ENCODE measurements at regions not wholly inside any gene's neighbourhood (a gene's known extent, or its start where the extent isn't known, plus 50 kb on each side); places are given as distances from the start of the nearest gene placed in this dataset.
"Not testable (repeated sequence)": the region's sequence is repeated elsewhere in the genome, so short reads cannot be mapped to it uniquely, and the experiment has no call there.

- no peak for DNase-seq (ENCODE audit: low read depth)
Measured at GRCh38 chr10:44742248-44742647, 168.9 kb upstream of the TMEM72 start.

DNA sequence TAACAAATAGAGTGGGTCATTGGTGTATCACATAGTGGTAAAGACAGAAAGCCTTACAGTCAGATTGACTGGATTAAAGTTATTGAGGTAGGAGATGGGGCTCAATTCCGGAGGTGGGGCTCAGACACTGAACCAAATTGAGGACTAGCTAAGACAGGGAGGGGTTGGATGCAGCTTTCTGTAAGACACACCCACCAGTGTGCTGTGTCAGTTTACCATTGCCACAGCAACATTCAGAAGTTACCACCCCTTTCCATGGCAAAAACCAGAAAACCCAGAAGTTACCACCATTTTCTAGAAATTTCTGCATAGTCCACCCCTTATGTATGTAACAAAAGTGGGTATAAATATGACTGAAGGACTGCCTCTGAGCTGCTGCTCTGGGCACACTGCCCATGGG is 167.6 kb upstream of the TMEM72 start:
- no peak for DNase-seq (ENCODE audit: low read depth)

DNA sequence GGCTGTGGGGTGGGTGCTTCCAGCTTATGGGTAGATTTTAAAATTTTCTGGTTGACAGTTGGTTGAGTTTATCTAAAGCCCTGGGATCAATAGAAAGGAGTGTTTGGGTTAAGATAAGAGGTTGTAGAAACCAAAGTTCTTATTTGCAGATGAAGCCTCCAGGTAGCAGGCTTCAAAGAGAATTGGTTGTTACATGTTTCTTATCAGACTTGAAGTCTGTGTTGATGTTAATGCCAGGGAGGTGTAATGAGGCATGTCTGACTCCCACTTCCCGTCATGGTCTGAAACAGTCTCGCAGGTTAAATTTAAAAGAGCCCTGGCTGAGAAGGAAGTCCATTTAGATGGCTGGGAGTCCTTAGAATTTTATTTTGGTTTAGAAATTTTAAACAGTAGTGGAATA is 165.2 kb upstream of the TMEM72 start:
- DNase-seq (ENCODE audit: low read depth): no peak

DNA sequence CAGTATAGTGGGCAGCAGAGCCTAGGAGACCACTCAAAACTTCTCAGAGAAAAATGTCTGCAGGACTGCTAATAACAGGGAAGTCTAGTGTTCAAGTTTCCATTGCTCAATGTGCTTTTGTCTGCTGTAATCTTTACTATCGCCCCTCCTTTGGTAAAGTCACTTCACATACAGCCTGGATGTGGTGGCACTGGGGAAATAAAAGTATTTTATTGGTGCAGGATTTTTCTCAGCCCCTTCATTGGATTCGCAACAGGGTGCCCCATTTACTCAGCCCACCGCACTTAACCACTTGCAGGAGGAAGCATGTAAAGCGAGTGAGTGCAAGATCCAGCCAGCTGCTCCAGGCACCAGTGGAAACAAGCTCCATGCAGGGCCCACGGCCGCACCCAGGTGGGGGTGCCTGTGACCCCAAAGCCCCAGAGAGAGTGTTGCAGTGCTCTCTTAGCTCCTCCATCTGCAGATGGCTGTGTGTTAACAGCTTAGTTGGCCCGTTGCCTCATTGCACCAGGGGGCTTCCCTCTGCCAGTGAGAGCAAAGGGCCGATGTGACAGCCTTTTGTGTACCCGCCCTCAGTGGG is 163.5 kb upstream of the TMEM72 start:
- DNase-seq (ENCODE audit: low read depth): no peak

DNA sequence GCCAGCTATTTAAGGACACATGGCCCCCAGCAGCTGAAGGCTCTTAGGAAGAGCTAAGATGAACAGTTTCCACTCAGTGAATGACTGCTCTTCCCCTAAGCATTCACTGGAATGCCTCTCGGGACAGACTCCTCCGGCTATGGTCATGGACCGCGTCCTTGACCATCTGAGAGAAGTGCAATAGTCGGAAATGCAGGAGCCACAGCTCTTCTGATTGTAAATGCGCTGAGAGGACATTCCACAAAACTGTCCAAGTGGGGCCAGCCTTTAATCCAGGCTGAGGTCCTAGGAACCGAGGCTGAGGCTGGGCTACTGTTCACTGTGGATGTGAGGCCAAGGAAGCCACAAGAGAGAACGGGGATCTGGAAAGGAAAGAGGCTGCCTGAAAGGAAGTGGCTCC is 162.0 kb upstream of the TMEM72 start:
- DNase-seq (ENCODE audit: low read depth): no peak

- DNase-seq (ENCODE audit: low read depth): no peak
Measured at GRCh38 chr10:44752451-44753441, 158.4 kb upstream of the TMEM72 start.

DNA sequence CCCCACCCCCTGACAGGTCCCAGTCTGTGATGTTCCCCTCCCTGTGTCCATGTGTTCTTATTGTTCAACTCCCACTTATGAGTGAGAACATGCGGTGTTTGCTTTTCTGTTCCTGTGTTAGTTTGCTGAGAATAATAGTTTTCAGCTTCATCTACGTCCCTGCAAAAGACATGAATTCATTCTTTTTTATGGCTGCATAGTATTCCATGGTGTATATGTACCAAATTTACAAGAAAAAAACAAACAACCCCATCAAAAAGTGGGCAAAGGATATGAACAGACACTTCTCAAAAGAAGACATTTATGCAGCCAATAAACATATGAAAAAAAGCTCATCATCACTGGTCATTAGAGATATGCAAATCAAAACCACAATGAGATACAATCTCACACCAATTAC is 156.8 kb upstream of the TMEM72 start:
- DNase-seq (ENCODE audit: low read depth): not testable (repeated sequence)

DNA sequence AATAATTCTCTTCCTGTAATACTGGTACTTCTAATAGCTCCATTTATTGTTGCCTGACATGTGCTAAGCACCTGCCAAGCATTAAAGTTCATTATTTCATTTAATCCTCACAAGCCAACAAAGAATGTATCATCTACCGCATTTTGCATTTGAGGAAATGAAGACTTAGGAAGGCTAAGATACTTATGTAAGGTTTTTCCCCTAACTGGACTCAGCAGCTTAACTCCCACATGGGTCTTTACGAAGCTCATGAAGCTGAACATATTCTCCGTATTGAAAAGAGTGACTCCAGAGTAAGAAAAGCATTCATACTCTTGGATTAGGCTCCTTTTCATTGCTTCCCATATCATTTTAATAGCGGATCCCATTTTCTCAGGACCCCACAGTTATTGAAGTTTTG is 155.7 kb upstream of the TMEM72 start:
- DNase-seq (ENCODE audit: low read depth): no peak

GRCh38 chr10:44756216-44756615 is 154.9 kb upstream of the TMEM72 start:
- DNase-seq (ENCODE audit: low read depth): no peak

DNA sequence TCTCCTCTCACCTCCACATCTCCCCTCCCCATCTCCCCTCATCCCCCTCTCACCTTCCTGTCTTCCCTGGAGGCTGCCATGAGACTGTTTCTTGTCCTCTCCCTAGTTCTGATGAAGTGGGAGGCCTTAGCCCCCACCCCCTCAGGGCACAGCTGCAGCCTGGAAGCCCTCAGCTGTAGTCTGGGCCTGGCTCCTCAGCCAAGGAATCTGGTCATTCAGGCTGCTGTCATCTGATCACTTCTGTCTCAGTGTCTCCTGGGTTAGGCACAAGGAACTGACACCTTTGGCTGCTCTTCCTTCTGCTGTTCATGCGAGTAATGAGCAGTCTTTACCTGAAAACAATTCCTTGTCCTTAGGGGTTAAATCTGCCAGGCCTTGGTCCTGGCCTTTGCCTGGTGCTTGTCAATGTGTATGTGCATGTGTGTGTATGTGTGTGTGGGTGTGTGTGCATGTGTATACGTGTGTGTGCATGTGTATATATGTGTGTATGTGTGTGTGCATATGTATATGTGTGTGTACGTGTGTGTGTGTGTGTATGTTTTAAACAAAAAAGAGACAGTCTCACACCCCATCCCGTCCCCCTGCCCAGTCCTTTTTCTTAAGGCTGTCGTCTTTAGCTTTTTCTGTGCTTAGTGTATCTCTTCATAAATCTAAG is 153.5 kb upstream of the TMEM72 start:
- no peak for DNase-seq (ENCODE audit: low read depth)

DNA sequence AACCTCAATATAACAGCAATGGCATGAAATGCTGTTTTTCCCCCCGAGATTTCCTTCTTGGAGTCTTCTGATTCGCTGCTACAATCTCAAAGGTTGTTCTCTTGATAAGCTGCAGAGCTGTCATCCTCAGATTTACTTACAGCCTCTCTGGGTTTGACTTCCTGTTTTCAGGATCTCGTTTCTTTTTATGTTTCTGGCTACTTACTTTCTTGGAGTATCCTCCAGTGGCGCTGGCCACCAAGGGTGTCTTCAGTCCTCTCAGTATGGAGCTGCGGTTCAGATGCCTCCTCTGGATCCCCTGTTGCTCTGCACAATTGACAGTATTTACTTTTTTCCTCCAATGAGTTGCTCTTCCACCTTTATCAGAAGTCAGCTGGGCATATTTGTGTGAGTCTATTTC is 152.0 kb upstream of the TMEM72 start:
- no peak for DNase-seq (ENCODE audit: low read depth)

GRCh38 chr10:44760513-44760912 is 150.6 kb upstream of the TMEM72 start:
- no peak for DNase-seq (ENCODE audit: low read depth)

GRCh38 chr10:44761076-44761475 is 150.1 kb upstream of the TMEM72 start:
- no peak for DNase-seq (ENCODE audit: low read depth)

- no peak for DNase-seq (ENCODE audit: low read depth)
Measured at GRCh38 chr10:44763331-44763730, 147.8 kb upstream of the TMEM72 start.

DNA sequence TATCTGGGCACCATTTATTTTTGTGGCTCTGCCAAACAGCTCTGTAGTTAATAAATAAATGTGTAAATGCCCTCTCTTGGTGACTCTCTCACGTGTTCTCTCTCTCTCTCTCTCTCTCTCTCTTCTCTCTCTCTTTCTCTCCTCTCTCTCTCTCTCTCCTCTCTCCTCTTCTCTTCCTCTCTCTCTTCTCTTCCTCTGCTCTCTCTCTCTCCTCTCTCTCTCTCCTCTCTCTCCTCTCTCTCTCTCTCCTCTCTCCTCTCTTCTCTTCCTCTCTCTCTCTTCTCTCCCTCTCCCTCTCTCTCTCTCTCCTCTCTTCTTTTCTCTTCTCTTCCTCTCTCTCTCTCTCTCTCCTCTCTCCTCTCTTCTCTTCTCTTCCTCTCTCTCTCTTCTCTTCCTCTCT is 145.8 kb upstream of the TMEM72 start:
- DNase-seq (ENCODE audit: low read depth): no peak

- DNase-seq (ENCODE audit: low read depth): no peak
Measured at GRCh38 chr10:44766631-44767030, 144.5 kb upstream of the TMEM72 start.

GRCh38 chr10:44769450-44769849 is 141.7 kb upstream of the TMEM72 start:
- DNase-seq (ENCODE audit: low read depth): no peak

DNA sequence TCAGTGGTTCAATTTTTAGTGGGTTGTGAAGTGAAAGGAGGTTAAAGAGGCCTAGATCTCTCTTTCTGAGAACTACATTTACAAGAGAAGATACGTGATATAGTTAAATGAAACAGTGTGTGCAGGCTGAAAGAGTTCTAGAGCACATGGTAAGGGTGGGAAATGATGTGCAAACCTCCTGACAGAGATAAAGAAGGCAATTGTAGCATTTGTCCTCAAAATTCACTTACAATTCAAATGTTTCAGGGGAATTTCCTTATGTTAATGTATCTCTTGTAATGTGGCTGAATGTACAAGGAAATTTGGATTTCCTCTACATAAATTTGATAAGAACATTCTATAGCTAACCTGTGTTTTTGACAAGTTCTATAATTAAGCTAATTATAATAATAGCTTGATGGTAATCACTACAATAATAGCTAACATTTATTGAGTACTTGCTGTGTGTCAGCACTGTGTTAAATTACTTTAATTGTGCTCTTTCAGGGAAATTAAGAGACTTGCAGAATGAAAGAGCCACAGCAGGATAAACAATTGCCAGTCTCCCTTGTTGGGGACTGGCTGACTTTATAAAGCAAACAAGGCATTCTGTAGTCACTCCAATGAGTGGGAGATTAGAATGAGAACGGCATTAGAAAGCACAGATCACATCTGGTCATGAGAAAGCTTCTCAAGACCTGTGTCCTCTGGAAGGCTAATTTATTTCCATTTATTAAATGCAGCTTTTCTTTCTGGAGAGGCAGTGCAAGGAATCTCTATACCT is 139.7 kb upstream of the TMEM72 start:
- no peak for DNase-seq (ENCODE audit: low read depth)

DNA sequence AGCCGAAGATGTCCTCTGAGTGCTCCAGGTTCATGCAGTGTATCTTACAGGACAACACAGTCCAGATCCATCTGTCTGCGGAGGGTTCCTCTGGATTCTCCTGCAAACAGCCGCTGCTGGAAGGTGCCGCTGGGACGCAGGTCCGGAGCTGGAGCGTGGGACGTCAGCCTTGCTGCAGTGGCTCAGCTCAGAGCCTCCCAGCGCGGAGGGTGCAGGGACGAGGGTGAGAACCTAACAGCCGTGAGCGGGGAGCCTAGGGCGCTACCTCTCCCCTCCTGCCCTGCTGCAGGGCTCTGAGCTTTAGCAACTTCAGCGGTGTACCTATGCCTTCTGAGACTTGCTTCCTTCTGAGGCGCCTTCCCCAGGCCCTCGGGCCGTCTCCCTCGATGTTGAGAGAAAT is 137.6 kb upstream of the TMEM72 start:
- DNase-seq (ENCODE audit: low read depth): no peak

DNA sequence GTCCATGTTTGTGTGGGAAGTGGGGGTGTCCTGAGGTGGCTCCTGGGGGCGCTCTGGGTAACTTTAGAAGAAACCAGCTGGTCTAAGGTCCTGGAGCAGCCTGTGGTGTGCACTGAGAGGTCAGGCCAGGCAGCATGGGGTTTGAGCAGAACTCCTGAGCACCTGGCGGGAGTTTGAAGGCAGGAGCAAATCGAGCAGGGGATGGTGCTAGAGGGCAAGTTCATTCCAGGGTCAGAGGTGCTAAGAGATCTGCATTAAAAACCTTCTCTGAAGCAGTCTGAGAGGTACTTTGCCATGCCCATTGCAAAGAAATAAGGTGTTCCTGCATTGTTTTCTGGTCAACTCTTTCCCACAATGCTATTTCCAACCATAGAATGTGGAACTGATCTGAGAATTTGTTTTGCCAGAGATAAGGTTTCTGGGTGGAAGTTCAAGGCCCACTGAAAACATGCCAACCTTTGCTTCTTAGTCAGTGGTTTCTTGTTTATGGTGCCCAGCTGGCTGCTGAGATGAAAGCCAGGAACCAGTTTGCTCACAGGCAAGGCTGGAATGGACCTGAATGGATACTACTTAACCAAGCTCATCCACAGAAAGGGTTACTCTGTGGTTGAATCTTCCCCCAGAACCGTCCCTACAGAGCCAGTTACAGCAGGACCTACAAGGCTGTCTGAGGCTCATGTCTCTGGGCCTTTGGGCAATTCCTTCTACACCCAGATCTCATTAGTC is 136.3 kb upstream of the TMEM72 start:
- DNase-seq (ENCODE audit: low read depth): no peak

DNA sequence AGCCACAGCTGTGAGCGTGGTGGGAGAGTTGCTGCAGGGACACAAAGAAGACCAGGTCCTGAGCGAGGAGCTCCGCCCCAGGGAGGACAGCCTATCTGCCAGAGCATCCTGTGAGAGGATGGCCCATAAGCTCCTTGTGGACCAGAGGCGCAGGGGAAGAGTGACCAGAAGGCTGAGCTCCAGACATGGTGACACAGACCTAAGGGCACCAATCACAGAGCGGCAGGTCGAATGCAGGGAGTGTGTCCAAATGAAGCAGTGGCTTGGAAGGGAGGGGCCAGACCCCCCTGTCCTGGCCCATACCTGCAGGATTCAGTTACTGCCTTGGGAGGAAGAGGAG is 135.8 kb upstream of the TMEM72 start:
- DNase-seq (ENCODE audit: low read depth): no peak

- no peak for DNase-seq (ENCODE audit: low read depth)
Measured at GRCh38 chr10:44776181-44776580, 135.0 kb upstream of the TMEM72 start.

Measured in forelimb muscle (tissue), 1 donor.